Kidney epithelial cell (primary cell): ENCODE measurements at regions not wholly inside any gene's neighbourhood (a gene's known extent, or its start where the extent isn't known, plus 50 kb on each side); places are given as distances from the start of the nearest gene placed in this dataset.
A peak's percentile ranks its signal among the peaks of the same experiment; 100 is the strongest.

Source experiments
- DNase-seq: peaks from one replicate; pipeline ENCODE4 v3.0.0-alpha.2; 2010; ENCODE audit warnings: low read depth
- H3K27me3 ChIP-seq: 2 replicates; pipeline ENCODE4 v1.6.0; 2011; ENCODE audit warnings: low read length; ENCODE audit not compliant: control insufficient read depth, insufficient read depth
- H3K36me3 ChIP-seq: 2 replicates; pipeline ENCODE4 v1.5.1; 2011; ENCODE audit warnings: low read length; ENCODE audit not compliant: control insufficient read depth, insufficient read depth
- H3K4me3 ChIP-seq: 2 replicates; pipeline ENCODE4 v1.5.1; 2011; ENCODE audit warnings: low read depth, mild to moderate bottlenecking, control low read depth, low read length
- CTCF ChIP-seq: IDR thresholded peaks from 2 replicates; pipeline ENCODE4 v1.5.1; 2011; ENCODE audit warnings: mild to moderate bottlenecking, moderate library complexity, low read length, control low read depth, inconsistent platforms; ENCODE audit not compliant: insufficient read depth, poor library complexity, severe bottlenecking

DNA sequence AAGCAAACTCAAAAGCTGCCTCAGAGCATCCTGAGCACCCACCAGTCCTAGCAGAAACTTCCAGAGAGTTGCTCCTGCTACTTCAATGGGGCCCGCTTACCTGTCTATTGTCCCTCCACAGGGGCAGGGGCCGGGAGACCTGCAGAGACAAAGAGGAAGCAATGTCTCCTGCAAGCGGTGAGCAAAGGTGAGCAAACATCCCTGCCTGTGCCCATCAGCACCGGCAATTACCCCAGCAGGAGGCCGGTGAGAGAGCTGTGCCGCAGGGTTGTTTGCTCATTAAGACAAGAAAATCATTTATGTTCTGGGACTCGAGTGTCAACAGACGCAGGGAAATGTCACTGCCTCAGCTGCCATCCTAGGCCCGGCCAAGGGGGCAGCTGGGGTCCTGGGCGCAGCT, 53.8 kb upstream of the TARDBP start:
- H3K27me3 ChIP-seq: no peaks in the 10 kb centered on the region
- no peak overlapping the region for H3K4me3 ChIP-seq
- no peak for DNase-seq
- H3K36me3 ChIP-seq: no peaks in the 10 kb centered on the region
- TF ChIP-seq CTCF: no peak

GRCh38 chr1:10960411-10961299, 51.8 kb upstream of the TARDBP start:
- DNase-seq: peak; percentile 23
- H3K27me3 ChIP-seq: peaks cover 3% of the 10 kb centered on the region
- peak; percentile 95 for TF ChIP-seq CTCF
- no peak overlapping the region for H3K4me3 ChIP-seq
- H3K36me3 ChIP-seq: no peaks in the 10 kb centered on the region

- Histone ChIP-seq H3K4me3 (no peak overlapping the region), H3K27me3 (peaks cover 3% of the 10 kb centered on the region), H3K36me3 (no peaks in the 10 kb centered on the region)
- DNase-seq: no peak
- TF ChIP-seq CTCF: no peak
Measured at GRCh38 chr1:10961300-10961833, 51.1 kb upstream of the TARDBP start.

- no peak for DNase-seq
- no peak for TF ChIP-seq CTCF
- Histone ChIP-seq H3K36me3 (no peaks in the 10 kb centered on the region), H3K4me3 (no peak overlapping the region), H3K27me3 (peaks cover 3% of the 10 kb centered on the region)
Measured at GRCh38 chr1:10962483-10962882, 50.0 kb upstream of the TARDBP start.
